ENCODE measurements at regions not wholly inside any gene's neighbourhood (a gene's known extent, or its start where the extent isn't known, plus 50 kb on each side); places are given as distances from the start of the nearest gene placed in this dataset.

DNA sequence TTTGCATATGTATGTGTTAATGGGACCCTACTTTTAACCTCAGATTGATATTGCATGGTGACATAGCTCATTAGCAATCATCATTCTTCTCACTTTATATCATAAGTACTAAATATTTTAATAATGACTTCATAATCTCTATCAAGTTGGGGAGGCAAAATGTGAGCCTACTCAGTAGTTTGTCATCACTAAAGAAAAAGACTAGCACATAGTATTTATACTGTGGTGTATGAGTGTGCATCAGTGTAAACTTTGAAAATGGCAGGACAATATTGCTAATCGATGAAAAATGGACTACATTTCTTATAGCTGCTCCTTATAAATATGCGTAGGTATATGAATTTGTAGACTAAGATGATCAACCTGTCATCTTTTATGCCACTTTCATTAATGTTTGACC lies 624.5 kb upstream of the ROBO2 start:
- TF ChIP-seq, protein P1, sequence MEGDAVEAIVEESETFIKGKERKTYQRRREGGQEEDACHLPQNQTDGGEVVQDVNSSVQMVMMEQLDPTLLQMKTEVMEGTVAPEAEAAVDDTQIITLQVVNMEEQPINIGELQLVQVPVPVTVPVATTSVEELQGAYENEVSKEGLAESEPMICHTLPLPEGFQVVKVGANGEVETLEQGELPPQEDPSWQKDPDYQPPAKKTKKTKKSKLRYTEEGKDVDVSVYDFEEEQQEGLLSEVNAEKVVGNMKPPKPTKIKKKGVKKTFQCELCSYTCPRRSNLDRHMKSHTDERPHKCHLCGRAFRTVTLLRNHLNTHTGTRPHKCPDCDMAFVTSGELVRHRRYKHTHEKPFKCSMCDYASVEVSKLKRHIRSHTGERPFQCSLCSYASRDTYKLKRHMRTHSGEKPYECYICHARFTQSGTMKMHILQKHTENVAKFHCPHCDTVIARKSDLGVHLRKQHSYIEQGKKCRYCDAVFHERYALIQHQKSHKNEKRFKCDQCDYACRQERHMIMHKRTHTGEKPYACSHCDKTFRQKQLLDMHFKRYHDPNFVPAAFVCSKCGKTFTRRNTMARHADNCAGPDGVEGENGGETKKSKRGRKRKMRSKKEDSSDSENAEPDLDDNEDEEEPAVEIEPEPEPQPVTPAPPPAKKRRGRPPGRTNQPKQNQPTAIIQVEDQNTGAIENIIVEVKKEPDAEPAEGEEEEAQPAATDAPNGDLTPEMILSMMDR (IDR thresholded peaks at IDR 0.05), result no peak
- H3K36me3 ChIP-seq, result no peaks in the 10 kb centered on the region
- H3K9me3 ChIP-seq, result no peaks in the 10 kb centered on the region
- no peaks in the 10 kb centered on the region for H3K27me3 ChIP-seq
- H3K27ac ChIP-seq, result no peak overlapping the region
- H3K4me1 ChIP-seq, result no peaks in the 10 kb centered on the region
- no peak overlapping the region for H3K4me3 ChIP-seq
- no peak for DNase-seq (ENCODE audit: low spot score in 2 of 2)
- intact Hi-C loops (cut with DNase I), result no loop called here

DNA sequence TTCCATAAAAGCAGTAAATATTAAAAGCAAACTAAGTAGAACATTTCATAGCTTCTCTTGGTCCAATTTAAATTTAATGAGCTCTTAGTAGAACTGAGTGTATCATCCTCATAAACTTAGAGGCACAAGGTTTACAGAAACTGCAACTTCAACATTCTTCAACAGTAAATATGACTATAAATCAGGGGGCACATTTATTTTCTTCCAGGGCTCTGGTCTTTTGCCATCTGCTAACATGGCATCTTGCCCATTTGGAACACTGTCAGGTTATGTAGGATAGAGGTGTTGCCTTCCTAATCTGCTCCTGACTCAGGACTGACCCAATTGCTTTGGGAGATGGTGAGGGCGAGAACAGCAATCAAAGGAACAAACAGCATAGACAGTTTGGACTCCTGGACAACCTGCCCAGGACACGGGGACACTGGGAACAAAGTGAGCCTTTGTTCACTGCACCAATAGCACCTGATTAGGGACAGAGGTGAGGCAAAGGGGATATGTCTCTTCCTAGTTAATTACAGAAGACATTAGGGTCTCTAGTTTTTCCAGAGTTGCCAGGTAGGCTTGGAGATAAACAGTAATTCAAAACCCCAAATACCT lies 610.2 kb upstream of the ROBO2 start:
- Histone ChIP-seq H3K27ac (no peak overlapping the region), H3K27me3 (no peaks in the 10 kb centered on the region), H3K4me1 (no peaks in the 10 kb centered on the region), H3K9me3 (no peaks in the 10 kb centered on the region), H3K36me3 (no peaks in the 10 kb centered on the region), H3K4me3 (no peak overlapping the region)
- no peak for DNase-seq (ENCODE audit: low spot score in 2 of 2)
- TF ChIP-seq, protein P1 (IDR thresholded peaks at IDR 0.05), result no peak
- intact Hi-C loops (cut with DNase I), result no loop called here

DNA sequence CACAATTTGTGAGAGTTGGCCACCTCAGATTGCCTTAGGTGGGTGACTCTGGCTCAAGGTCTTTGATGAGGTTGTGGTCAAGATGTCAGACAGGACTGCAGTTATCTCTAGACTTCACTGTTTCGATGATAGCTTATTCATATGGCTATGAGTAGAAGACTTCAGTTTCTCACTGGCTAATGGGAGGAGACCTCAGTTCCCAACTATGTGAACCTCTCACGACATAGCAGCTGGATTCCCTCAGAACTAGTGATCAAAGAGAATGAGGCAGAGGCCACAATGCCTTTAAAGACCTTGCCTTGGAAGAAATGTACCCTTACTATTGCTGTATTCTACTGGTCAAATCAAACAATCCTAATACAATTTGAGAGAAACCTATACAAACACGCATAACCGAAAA lies 607.5 kb upstream of the ROBO2 start:
- intact Hi-C loops (cut with DNase I), result no loop called here
- TF ChIP-seq, protein P1 (IDR thresholded peaks at IDR 0.05), result no peak
- Histone ChIP-seq H3K27me3 (no peaks in the 10 kb centered on the region), H3K36me3 (no peaks in the 10 kb centered on the region), H3K27ac (no peak overlapping the region), H3K4me3 (no peak overlapping the region), H3K4me1 (no peaks in the 10 kb centered on the region), H3K9me3 (no peaks in the 10 kb centered on the region)
- no peak for DNase-seq (ENCODE audit: low spot score in 2 of 2)

DNA sequence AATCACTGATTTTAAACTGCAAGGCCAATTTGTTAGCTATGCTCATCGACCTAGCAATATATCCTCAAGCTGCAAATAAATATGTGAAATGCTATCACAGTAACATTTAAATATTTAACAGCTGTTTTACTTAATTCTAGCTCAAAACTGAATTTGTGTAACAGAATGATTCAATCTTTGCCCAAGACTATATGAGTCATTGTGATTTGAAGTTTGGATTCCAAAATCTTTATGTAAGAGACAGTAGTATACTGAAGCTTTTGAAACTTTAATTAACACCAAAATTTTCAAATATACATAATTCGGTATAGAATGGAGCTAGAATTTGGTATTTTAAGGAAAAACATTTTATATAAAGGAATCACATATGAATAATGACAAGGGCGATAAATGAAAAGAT lies 603.0 kb upstream of the ROBO2 start:
- TF ChIP-seq, protein P1 (IDR thresholded peaks at IDR 0.05), result no peak
- no peaks in the 10 kb centered on the region for H3K9me3 ChIP-seq
- no peak for DNase-seq (ENCODE audit: low spot score in 2 of 2)
- no peaks in the 10 kb centered on the region for H3K36me3 ChIP-seq
- intact Hi-C loops (cut with DNase I), result no loop called here
- H3K27me3 ChIP-seq, result no peaks in the 10 kb centered on the region
- H3K4me1 ChIP-seq, result no peaks in the 10 kb centered on the region
- H3K27ac ChIP-seq, result no peak overlapping the region
- no peak overlapping the region for H3K4me3 ChIP-seq

DNA sequence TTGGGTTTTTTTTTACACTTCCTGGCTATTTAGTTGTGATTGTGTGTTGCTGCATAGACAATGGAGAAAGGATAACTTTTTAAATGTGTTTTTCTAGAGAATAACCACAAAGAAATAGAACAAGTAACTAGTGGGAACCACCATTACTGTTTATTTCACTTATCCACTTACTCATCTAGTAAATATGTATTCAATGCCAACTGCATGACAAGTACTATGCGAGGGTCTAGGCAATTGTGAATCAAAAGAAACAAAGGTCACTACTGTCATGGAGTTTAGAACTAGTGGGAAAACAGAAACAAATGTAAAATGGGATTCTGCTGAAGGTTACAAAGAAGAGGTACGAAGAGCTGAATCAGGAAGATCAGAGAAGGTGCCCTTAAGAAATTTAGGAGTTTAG lies 600.9 kb upstream of the ROBO2 start:
- DNase-seq (ENCODE audit: low spot score in 2 of 2), result no peak
- H3K4me1 ChIP-seq, result no peaks in the 10 kb centered on the region
- intact Hi-C loops (cut with DNase I), result no loop called here
- no peaks in the 10 kb centered on the region for H3K27me3 ChIP-seq
- no peaks in the 10 kb centered on the region for H3K36me3 ChIP-seq
- TF ChIP-seq, protein P1 (IDR thresholded peaks at IDR 0.05), result no peak
- H3K4me3 ChIP-seq, result no peak overlapping the region
- H3K9me3 ChIP-seq, result no peaks in the 10 kb centered on the region
- H3K27ac ChIP-seq, result no peak overlapping the region

DNA sequence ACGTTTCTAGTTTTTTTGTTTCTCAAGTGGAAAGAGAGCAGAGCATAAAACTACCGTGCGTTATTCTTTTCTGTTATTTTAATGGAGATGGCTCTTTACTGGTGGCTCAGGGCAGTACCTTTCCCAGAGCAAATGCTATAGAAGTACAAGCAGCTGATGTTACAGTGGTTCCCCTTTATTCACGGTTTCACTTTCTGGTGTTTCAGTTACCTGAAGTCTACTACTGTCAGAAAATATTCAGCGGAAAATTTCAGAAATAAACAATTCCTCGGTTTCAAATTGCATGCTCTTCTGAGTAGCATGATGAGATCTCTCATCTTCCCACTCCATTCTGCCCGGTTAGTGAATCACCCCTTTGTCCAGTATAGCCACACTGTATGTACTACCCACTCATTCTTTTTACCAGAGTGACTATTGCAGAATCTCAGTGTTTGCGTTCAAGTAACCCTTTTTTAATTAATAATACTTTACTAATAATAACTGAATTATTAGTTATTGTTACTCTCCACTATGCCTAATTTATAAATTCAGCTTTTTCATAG lies 597.5 kb upstream of the ROBO2 start:
- H3K27me3 ChIP-seq, result no peaks in the 10 kb centered on the region
- H3K36me3 ChIP-seq, result no peaks in the 10 kb centered on the region
- intact Hi-C loops (cut with DNase I), result no loop called here
- H3K27ac ChIP-seq, result no peak overlapping the region
- no peaks in the 10 kb centered on the region for H3K4me1 ChIP-seq
- no peaks in the 10 kb centered on the region for H3K9me3 ChIP-seq
- TF ChIP-seq, protein P1 (IDR thresholded peaks at IDR 0.05), result no peak
- DNase-seq (ENCODE audit: low spot score in 2 of 2), result no peak
- no peak overlapping the region for H3K4me3 ChIP-seq

Measured in ascending aorta (tissue), 2 donors.